NT2/D1 (cell line): ENCODE measurements at regions not wholly inside any gene's neighbourhood (a gene's known extent, or its start where the extent isn't known, plus 50 kb on each side); places are given as distances from the start of the nearest gene placed in this dataset.

Experiments
- YY1 ChIP-seq: IDR thresholded peaks from 2 replicates; pipeline ENCODE4 v1.6.1; 2011; ENCODE audit not compliant: insufficient read length, insufficient read depth
- ZNF274 ChIP-seq: IDR thresholded peaks from 2 replicates; pipeline ENCODE4 v1.6.1; 2011; ENCODE audit warnings: mild to moderate bottlenecking, low read depth, low read length

DNA sequence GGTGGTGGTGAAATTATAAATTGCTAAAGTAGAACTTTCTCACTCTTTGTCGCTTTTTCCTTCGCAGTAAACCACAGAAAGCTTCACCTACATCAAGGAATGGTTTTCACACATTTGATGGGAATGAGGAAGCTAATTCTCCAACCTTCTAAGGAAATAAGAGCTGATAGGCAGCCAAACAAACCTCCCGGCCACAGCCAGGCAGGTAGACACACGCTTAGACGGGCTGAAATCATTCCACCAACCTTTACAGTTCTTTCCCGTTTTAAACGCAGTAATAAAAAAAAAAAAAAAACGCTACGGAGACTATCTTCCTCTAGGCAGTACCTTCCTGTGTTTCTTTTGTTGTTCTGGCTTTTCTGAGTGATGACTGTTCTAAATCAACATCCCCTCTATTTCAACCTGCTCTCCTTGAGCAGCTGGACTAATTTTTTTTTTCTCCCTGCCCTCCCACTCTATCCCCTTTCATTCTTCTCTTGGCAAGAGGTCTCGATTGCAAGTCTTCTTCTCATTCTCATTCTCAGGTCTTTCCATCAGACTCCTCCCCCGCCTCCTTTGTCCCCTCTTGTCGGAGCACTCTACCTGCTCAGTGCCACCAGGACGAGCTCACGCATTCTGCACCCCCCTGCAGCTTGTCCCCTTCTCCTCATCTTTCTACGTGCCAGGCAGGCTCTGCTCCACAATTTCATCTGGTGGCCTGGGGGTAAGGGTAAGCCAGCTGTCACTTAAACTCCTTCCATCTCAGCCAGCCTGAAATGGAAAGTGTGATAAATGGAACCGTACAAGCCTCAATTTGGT is 391.1 kb upstream of the MDFIC2 start:
- TF ChIP-seq YY1, result no peak
- TF ChIP-seq ZNF274, result no peak
